Stomach (tissue), 4 donors: ENCODE measurements at regions not wholly inside any gene's neighbourhood (a gene's known extent, or its start where the extent isn't known, plus 50 kb on each side); places are given as distances from the start of the nearest gene placed in this dataset.

Experiments
- CTCF ChIP-seq, 7 experiments: fragments of 450-650 bp in 4 of 7; fragments of 200-600 bp in 3 of 7; sonication (generic) in 3 of 7; IDR thresholded peaks; one replicate each; pipeline ENCODE4 v1.5.1; 2016 to 2019; ENCODE audit warnings: antibody characterized with exemption in 7 of 7, control low read depth in 2 of 7, mild to moderate bottlenecking in 1 of 7
- EP300 ChIP-seq: sonication (generic); formaldehyde crosslinking; IDR thresholded peaks from one replicate; pipeline ENCODE4 v1.6.1; 2017; ENCODE audit warnings: antibody characterized with exemption
- POLR2A ChIP-seq, 4 donors: fragments of 450-650 bp; IDR thresholded peaks; one replicate each; pipeline ENCODE4 v1.6.1; 2016; ENCODE audit warnings: antibody characterized with exemption in 4 of 4, control low read depth in 2 of 4, mild to moderate bottlenecking in 1 of 4, moderate library complexity in 1 of 4
- POLR2AphosphoS5 ChIP-seq, 3 donors: sonication (generic); formaldehyde crosslinking; IDR thresholded peaks; one replicate each; pipeline ENCODE4 v1.6.1; 2016; ENCODE audit warnings: antibody characterized with exemption in 3 of 3

GRCh38 chr7:47046949-47047348, 535.0 kb downstream of the TNS3 start:
- TF ChIP-seq POLR2A (IDR thresholded peaks at IDR 0.05) = no peak
- TF ChIP-seq CTCF (IDR thresholded peaks at IDR 0.05) = no peak
- TF ChIP-seq POLR2AphosphoS5 (IDR thresholded peaks at IDR 0.05) = no peak
- TF ChIP-seq EP300 = no peak
